Endothelial cell of umbilical vein (primary cell): ENCODE measurements at regions not wholly inside any gene's neighbourhood (a gene's known extent, or its start where the extent isn't known, plus 50 kb on each side); places are given as distances from the start of the nearest gene placed in this dataset.

ENCODE experiments used
- BruUV-seq: library from RNA; stranded (reverse); fragments of 400-500 nt; replicated peaks from 2 replicates; lab custom pipeline; 2021; lab: Mats Ljungman, UMichigan
- CTCF ChIA-PET: fragments of 300-600, 350-600 bp; sonication (Branson Sonifier 250); formaldehyde crosslinking; loops from one replicate; lab custom pipeline; 2021; ENCODE audit warnings: antibody characterized with exemption, inconsistent platforms; lab: Charles Lee
- POLR2A ChIA-PET: fragments of 300-600, 350-600 bp; sonication (Branson Sonifier 250); formaldehyde crosslinking; loops from one replicate; lab custom pipeline; 2021; ENCODE audit warnings: antibody characterized with exemption, inconsistent platforms; lab: Charles Lee
- DNase-seq: peaks from one replicate; pipeline ENCODE4 v3.0.0-alpha.2; 2011; ENCODE audit warnings: low read depth, low spot score
- FAIRE-seq: peaks from 2 replicates; lab custom pipeline; 2011; peaks lifted over from hg19 to GRCh38; lab: Jason Lieb, UNC
- H2AFZ ChIP-seq: 2 replicates; pipeline ENCODE4 v1.6.0; 2012; ENCODE audit warnings: low read depth, low read length, control low read depth, inconsistent platforms
- H3K27ac ChIP-seq: 2 replicates; pipeline ENCODE4 v1.5.1; 2011; ENCODE audit warnings: low read depth, mild to moderate bottlenecking, control low read depth, low read length, moderate library complexity; ENCODE audit not compliant: insufficient read depth
- H3K27me3 ChIP-seq, 2 experiments: 2 replicates each; pipeline versions ENCODE4 v1.6.0 to v1.6.1; 2011; ENCODE audit warnings: low read length in 2 of 2, mixed read lengths in 1 of 2; ENCODE audit not compliant: control insufficient read depth in 2 of 2, insufficient read depth in 2 of 2
- H3K36me3 ChIP-seq, 2 experiments: 2 replicates in 1 of 2; 3 replicates in 1 of 2; pipeline ENCODE4 v1.5.1; 2011; ENCODE audit warnings: low read length in 2 of 2, mild to moderate bottlenecking in 1 of 2, moderate library complexity in 1 of 2; ENCODE audit not compliant: control insufficient read depth in 2 of 2, insufficient read depth in 2 of 2; ENCODE audit errors: extremely low read depth in 1 of 2
- H3K4me1 ChIP-seq: 3 replicates; pipeline ENCODE4 v1.5.1; 2011; ENCODE audit warnings: mild to moderate bottlenecking, low read length; ENCODE audit not compliant: control insufficient read depth, insufficient read depth; ENCODE audit errors: extremely low read depth
- H3K4me2 ChIP-seq: 2 replicates; pipeline ENCODE4 v1.6.1; 2011; ENCODE audit warnings: low read length, control low read depth, mixed read lengths; ENCODE audit not compliant: insufficient read depth
- H3K4me3 ChIP-seq, 3 experiments: fragments of 200-600 bp in 1 of 3; sonication (generic), shearing (Covaris generic) in 1 of 3; replicated peaks in 1 of 3; 2 replicates each; pipeline ENCODE4 v1.5.1; 2011 to 2016; ENCODE audit warnings: control low read depth in 3 of 3, low read length in 3 of 3, mild to moderate bottlenecking in 2 of 3, inconsistent platforms in 1 of 3, low read depth in 1 of 3, moderate library complexity in 1 of 3; ENCODE audit not compliant: insufficient read depth in 1 of 3
- H3K79me2 ChIP-seq: 2 replicates; pipeline ENCODE4 v1.6.0; 2012; ENCODE audit warnings: low read length, inconsistent platforms; ENCODE audit not compliant: control insufficient read depth, insufficient read depth
- H3K9ac ChIP-seq: replicated peaks from 2 replicates; pipeline ENCODE3; 2011; ENCODE audit warnings: low read length, control low read depth; ENCODE audit not compliant: insufficient read depth; ENCODE audit errors: extremely low read depth
- H3K9me1 ChIP-seq: replicated peaks from 3 replicates; pipeline ENCODE4 v1.6.0; 2011; ENCODE audit warnings: mild to moderate bottlenecking, low read length; ENCODE audit not compliant: control insufficient read depth, insufficient read depth; ENCODE audit errors: extremely low read depth
- H3K9me3 ChIP-seq: replicated peaks from 2 replicates; pipeline ENCODE4 v1.5.1; 2012; ENCODE audit warnings: low read length, inconsistent platforms; ENCODE audit not compliant: control insufficient read depth, insufficient read depth
- H4K20me1 ChIP-seq: replicated peaks from 2 replicates; pipeline ENCODE3; 2011; ENCODE audit warnings: mild to moderate bottlenecking, low read length; ENCODE audit not compliant: control insufficient read depth, insufficient read depth; ENCODE audit errors: extremely low read depth
- CTCF ChIP-seq, 2 donors: IDR thresholded peaks; 1 replicate in 1 of 2; 2 replicates in 1 of 2; pipeline ENCODE4 v1.5.1; 2011; ENCODE audit warnings: low read length in 2 of 2, mild to moderate bottlenecking in 2 of 2, moderate library complexity in 2 of 2, control low read depth in 1 of 2, inconsistent platforms in 1 of 2, low read depth in 1 of 2; ENCODE audit not compliant: insufficient read depth in 1 of 2; ENCODE audit errors: extremely low read depth in 1 of 2
- EZH2 ChIP-seq: IDR thresholded peaks from 2 replicates; pipeline ENCODE4 v1.6.1; 2012; ENCODE audit warnings: borderline replicate concordance, low read depth, mild to moderate bottlenecking, moderate library complexity, low read length, inconsistent platforms; ENCODE audit not compliant: severe bottlenecking
- FOS ChIP-seq: IDR thresholded peaks from 2 replicates; pipeline ENCODE4 v1.6.1; 2011; ENCODE audit warnings: mild to moderate bottlenecking, low read length, moderate library complexity, borderline replicate concordance; ENCODE audit not compliant: insufficient read depth
- GATA2 ChIP-seq: IDR thresholded peaks from 2 replicates; pipeline ENCODE4 v1.7.0; 2011; ENCODE audit warnings: low read depth, mild to moderate bottlenecking, moderate library complexity, mixed read lengths, low read length; ENCODE audit not compliant: insufficient read length, insufficient read depth
- JUN ChIP-seq: IDR thresholded peaks from 2 replicates; pipeline ENCODE4 v1.6.1; 2011; ENCODE audit warnings: borderline replicate concordance, low read depth; ENCODE audit not compliant: insufficient read length, insufficient read depth
- MYC ChIP-seq: IDR thresholded peaks from one replicate; pipeline ENCODE4 v1.6.1; 2011; ENCODE audit warnings: mild to moderate bottlenecking, low read depth, low read length
- POLR2A ChIP-seq: IDR thresholded peaks from 2 replicates; pipeline ENCODE4 v1.6.1; 2012; ENCODE audit warnings: low read depth, mild to moderate bottlenecking, control low read depth, low read length
- POLR2AphosphoS5 ChIP-seq: IDR thresholded peaks from 2 replicates; pipeline ENCODE4 v1.6.1; 2012; ENCODE audit warnings: low read depth, mild to moderate bottlenecking, control low read depth, low read length, moderate library complexity; ENCODE audit not compliant: insufficient read depth
- dilution Hi-C: fragments of 300-500 bp; cut with MboI; formaldehyde crosslinking; loops from one replicate; pipeline ENCODE4 v1.15.0; 2019; ENCODE audit warnings: low sequenced_read_pairs; ENCODE audit not compliant: extremely low pct_ligation_motif_present
- intact Hi-C: fragments of 100-400 bp; cut with micrococcal nuclease; formaldehyde crosslinking; loops from one replicate; pipeline ENCODE4 v1.10.0; 2022
- TF ChIP-seq, protein P1 (sequence below): IDR thresholded peaks from 2 replicates; pipeline ENCODE4 v1.6.1; 2011; ENCODE audit not compliant: insufficient read depth, insufficient read length

GRCh38 chr16:64375391-64375980 lies 746.4 kb downstream of the CDH11 start:
- H3K9ac ChIP-seq = no peak overlapping the region
- CTCF ChIA-PET = no interaction called here
- TF ChIP-seq FOS (no peak), EZH2 (no peak), CTCF (IDR thresholded peaks at IDR 0.05; ENCODE audit: extremely low read depth in 1 of 2, insufficient read depth in 1 of 2, low read depth in 1 of 2, low read length in 2 of 2) (no peak), GATA2 (no peak), JUN (no peak), POLR2A (no peak), POLR2AphosphoS5 (no peak), MYC (no peak)
- TF ChIP-seq, protein P1, sequence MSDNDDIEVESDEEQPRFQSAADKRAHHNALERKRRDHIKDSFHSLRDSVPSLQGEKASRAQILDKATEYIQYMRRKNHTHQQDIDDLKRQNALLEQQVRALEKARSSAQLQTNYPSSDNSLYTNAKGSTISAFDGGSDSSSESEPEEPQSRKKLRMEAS = no peak
- no peaks in the 10 kb centered on the region for H4K20me1 ChIP-seq
- no peak overlapping the region for H2AFZ ChIP-seq
- no peaks in the 10 kb centered on the region for H3K79me2 ChIP-seq
- H3K4me3 ChIP-seq = no peak overlapping the region
- H3K36me3 ChIP-seq = no peaks in the 10 kb centered on the region
- intact Hi-C loops (no loop called here), dilution Hi-C loops (no loop called here)
- H3K9me3 ChIP-seq = no peaks in the 10 kb centered on the region
- FAIRE-seq (no peak), DNase-seq (no peak)
- no TSS peak for BruUV-seq
- no peaks in the 10 kb centered on the region for H3K4me1 ChIP-seq
- POLR2A ChIA-PET = interaction anchor here (0.6 kb wide), 1 partner anchor 523 kb away, joined by 5 read pairs; no protein-coding TSS in a partner anchor
- no peak overlapping the region for H3K27ac ChIP-seq
- no peaks in the 10 kb centered on the region for H3K9me1 ChIP-seq
- no peak overlapping the region for H3K4me2 ChIP-seq
- H3K27me3 ChIP-seq = no peaks in the 10 kb centered on the region
